ENCODE measurements at regions not wholly inside any gene's neighbourhood (a gene's known extent, or its start where the extent isn't known, plus 50 kb on each side); places are given as distances from the start of the nearest gene placed in this dataset.

GRCh38 chr2:30341500-30342267, 105.4 kb upstream of the LCLAT1 start:
- DNase-seq (ENCODE audit: low read depth), result no peak

GRCh38 chr2:30346471-30347169, 100.4 kb upstream of the LCLAT1 start:
- DNase-seq (ENCODE audit: low read depth), result no peak

GRCh38 chr2:30348825-30349224, 98.2 kb upstream of the LCLAT1 start:
- no peak for DNase-seq (ENCODE audit: low read depth)

GRCh38 chr2:30349691-30350090, 97.4 kb upstream of the LCLAT1 start:
- DNase-seq (ENCODE audit: low read depth), result no peak

- no peak for DNase-seq (ENCODE audit: low read depth)
Measured at GRCh38 chr2:30351116-30351515, 95.9 kb upstream of the LCLAT1 start.

GRCh38 chr2:30351949-30352348, 95.1 kb upstream of the LCLAT1 start:
- no peak for DNase-seq (ENCODE audit: low read depth)

GRCh38 chr2:30354150-30354549, 92.9 kb upstream of the LCLAT1 start:
- no peak for DNase-seq (ENCODE audit: low read depth)

- no peak for DNase-seq (ENCODE audit: low read depth)
Measured at GRCh38 chr2:30354621-30355020, 92.4 kb upstream of the LCLAT1 start.

GRCh38 chr2:30355306-30355705, 91.7 kb upstream of the LCLAT1 start:
- DNase-seq (ENCODE audit: low read depth), result no peak

GRCh38 chr2:30356071-30356470, 91.0 kb upstream of the LCLAT1 start:
- no peak for DNase-seq (ENCODE audit: low read depth)

- no peak for DNase-seq (ENCODE audit: low read depth)
Measured at GRCh38 chr2:30356776-30357175, 90.3 kb upstream of the LCLAT1 start.

GRCh38 chr2:30358351-30358750, 88.7 kb upstream of the LCLAT1 start:
- no peak for DNase-seq (ENCODE audit: low read depth)

GRCh38 chr2:30358842-30359241, 88.2 kb upstream of the LCLAT1 start:
- no peak for DNase-seq (ENCODE audit: low read depth)

- DNase-seq (ENCODE audit: low read depth), result no peak
Measured at GRCh38 chr2:30359644-30360167, 87.3 kb upstream of the LCLAT1 start.

- no peak for DNase-seq (ENCODE audit: low read depth)
Measured at GRCh38 chr2:30361751-30362394, 85.2 kb upstream of the LCLAT1 start.

- no peak for DNase-seq (ENCODE audit: low read depth)
Measured at GRCh38 chr2:30362468-30363081, 84.5 kb upstream of the LCLAT1 start.

- DNase-seq (ENCODE audit: low read depth), result no peak
Measured at GRCh38 chr2:30363406-30363805, 83.6 kb upstream of the LCLAT1 start.

- DNase-seq (ENCODE audit: low read depth), result no peak
Measured at GRCh38 chr2:30365201-30365600, 81.8 kb upstream of the LCLAT1 start.

GRCh38 chr2:30366199-30366691, 80.8 kb upstream of the LCLAT1 start:
- DNase-seq (ENCODE audit: low read depth), result no peak

- no peak for DNase-seq (ENCODE audit: low read depth)
Measured at GRCh38 chr2:30367232-30368070, 79.6 kb upstream of the LCLAT1 start.

- DNase-seq (ENCODE audit: low read depth), result no peak
Measured at GRCh38 chr2:30368258-30368657, 78.8 kb upstream of the LCLAT1 start.

Measured in activated gamma-delta T cell treated with anti-CD3 and anti-CD28 coated beads, Interleukin-2, amount 50 U/mL, for 16 hours (primary cell).